ENCODE measurements at regions not wholly inside any gene's neighbourhood (a gene's known extent, or its start where the extent isn't known, plus 50 kb on each side); places are given as distances from the start of the nearest gene placed in this dataset.

DNA sequence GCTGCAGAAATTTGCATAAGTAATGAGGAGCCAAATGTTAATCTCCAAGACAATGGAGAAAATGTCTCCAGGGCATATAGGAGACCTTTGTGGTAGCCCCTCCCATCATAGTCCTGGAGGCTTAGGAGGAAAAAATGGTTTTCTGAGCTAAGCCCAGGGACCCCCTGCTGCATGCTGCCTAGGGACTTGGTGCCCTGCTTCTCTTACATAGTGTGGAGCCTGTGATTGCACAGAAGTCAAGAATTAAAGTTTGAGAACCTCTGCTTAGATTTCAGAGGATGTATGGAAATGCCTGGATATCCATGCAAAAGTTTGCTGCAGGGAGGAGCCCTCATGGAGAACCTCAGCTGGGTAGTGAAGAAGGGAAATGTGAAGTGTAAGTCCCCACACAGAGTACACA, 379.4 kb upstream of the TACR3 start:
- Histone ChIP-seq H3K18ac (ENCODE audit: insufficient read length, low read depth, low read length) (no peak overlapping the region), H3K9ac (ENCODE audit: extremely low read depth, insufficient read length, low read length) (no peak overlapping the region), H2AFZ (ENCODE audit: low read length) (no peak overlapping the region), H3K79me2 (ENCODE audit: insufficient read depth, low read length) (no peaks in the 10 kb centered on the region), H2BK20ac (ENCODE audit: low read depth, low read length, poor library complexity, severe bottlenecking) (no peak overlapping the region), H4K8ac (replicated peaks; ENCODE audit: insufficient read length, low read depth, low read length) (no peak overlapping the region), H2BK120ac (ENCODE audit: low read depth, low read length, poor library complexity, severe bottlenecking) (no peak overlapping the region), H3K23me2 (ENCODE audit: insufficient read length, low read depth, low read length, poor library complexity, severe bottlenecking) (no peaks in the 10 kb centered on the region), H2BK5ac (ENCODE audit: insufficient read length, low read length) (no peak overlapping the region), H3T11ph (ENCODE audit: low read length) (no peak overlapping the region), H3K27me3 (ENCODE audit: insufficient read depth, low read length) (no peaks in the 10 kb centered on the region), H2AK5ac (ENCODE audit: insufficient read length, low read length) (no peak overlapping the region), H3K23ac (ENCODE audit: insufficient read length, low read depth, low read length) (no peak overlapping the region), H3K79me1 (ENCODE audit: insufficient read depth, low read depth, low read length, poor library complexity, severe bottlenecking) (no peaks in the 10 kb centered on the region), H2BK12ac (ENCODE audit: insufficient read length, low read depth, low read length) (no peak overlapping the region), H4K20me1 (ENCODE audit: control insufficient read depth, insufficient read depth, insufficient read length) (no peaks in the 10 kb centered on the region), H4K5ac (ENCODE audit: insufficient read length, low read depth, low read length) (no peak overlapping the region), H2BK15ac (ENCODE audit: low read depth, low read length) (no peak overlapping the region), H3K4ac (ENCODE audit: low read depth, low read length) (no peak overlapping the region), H3K4me1 (ENCODE audit: insufficient read depth, low read length) (no peaks in the 10 kb centered on the region), H3K14ac (ENCODE audit: insufficient read depth, low read length) (no peak overlapping the region), H3K9me3 (ENCODE audit: control insufficient read depth, low read depth, low read length) (peaks cover 12% of the 10 kb centered on the region), H3K27ac (ENCODE audit: insufficient read length, low read depth, low read length) (no peak overlapping the region), H4K91ac (ENCODE audit: insufficient read length, low read depth, low read length) (no peak overlapping the region), H3K4me2 (ENCODE audit: insufficient read depth, insufficient read length, low read length) (no peak overlapping the region), H3K56ac (ENCODE audit: insufficient read length, low read depth, low read length) (no peak overlapping the region)
- Mint-ChIP-seq H3K27ac (no peak overlapping the region), H3K27me3 (ENCODE audit: low read depth) (0 out of 2 replicates have a peak, but pooled peaks cover 1% of the 10 kb centered on the region), H3K4me3 (no peak overlapping the region), H3K4me1 (no peaks in the 10 kb centered on the region), H3K36me3 (ENCODE audit: insufficient read depth in 1 of 3, low read depth in 3 of 3) (peaks cover 8 to 36% (median 28%) of the 10 kb centered on the region in 3 experiments), H3K9me3 (peaks cover 42 to 47% of the 10 kb centered on the region in 2 experiments)
- TF ChIP-seq, protein P1, sequence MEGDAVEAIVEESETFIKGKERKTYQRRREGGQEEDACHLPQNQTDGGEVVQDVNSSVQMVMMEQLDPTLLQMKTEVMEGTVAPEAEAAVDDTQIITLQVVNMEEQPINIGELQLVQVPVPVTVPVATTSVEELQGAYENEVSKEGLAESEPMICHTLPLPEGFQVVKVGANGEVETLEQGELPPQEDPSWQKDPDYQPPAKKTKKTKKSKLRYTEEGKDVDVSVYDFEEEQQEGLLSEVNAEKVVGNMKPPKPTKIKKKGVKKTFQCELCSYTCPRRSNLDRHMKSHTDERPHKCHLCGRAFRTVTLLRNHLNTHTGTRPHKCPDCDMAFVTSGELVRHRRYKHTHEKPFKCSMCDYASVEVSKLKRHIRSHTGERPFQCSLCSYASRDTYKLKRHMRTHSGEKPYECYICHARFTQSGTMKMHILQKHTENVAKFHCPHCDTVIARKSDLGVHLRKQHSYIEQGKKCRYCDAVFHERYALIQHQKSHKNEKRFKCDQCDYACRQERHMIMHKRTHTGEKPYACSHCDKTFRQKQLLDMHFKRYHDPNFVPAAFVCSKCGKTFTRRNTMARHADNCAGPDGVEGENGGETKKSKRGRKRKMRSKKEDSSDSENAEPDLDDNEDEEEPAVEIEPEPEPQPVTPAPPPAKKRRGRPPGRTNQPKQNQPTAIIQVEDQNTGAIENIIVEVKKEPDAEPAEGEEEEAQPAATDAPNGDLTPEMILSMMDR (conservative IDR thresholded peaks at IDR 0.05), result no peak
- no peak for DNase-seq

Data from H9 (cell line).